HG03469 (cell line): ENCODE measurements at regions not wholly inside any gene's neighbourhood (a gene's known extent, or its start where the extent isn't known, plus 50 kb on each side); places are given as distances from the start of the nearest gene placed in this dataset.

Source experiments
- ATAC-seq: cut with Tn5 transposase; IDR thresholded peaks from one replicate; pipeline ENCODE4 v1.9.1; 2021; ENCODE audit warnings: mild to moderate bottlenecking, moderate library complexity, moderate number of reproducible peaks; ENCODE audit not compliant: unreplicated experiment

DNA sequence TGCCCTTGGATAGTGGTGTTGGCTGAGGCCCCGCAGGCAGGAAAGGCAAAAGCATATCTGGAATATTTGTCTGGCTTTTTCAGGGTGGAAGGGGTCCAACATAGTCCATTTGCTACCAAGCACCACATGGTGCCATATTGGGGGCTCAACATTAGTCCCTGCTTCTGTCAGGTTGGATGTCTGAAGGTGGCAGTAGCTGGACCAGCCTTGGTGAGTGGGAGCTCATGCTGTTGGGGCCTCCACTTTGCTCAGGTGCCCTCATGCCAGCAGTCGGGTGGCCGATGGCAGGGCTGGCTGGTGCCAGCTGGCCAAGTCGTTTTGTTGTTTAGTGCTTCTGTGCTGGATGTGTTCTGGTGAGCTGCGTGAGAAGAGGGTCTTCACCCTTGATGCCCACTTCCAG, 135.3 kb downstream of the PAPOLA start:
- ATAC-seq, result no peak

DNA sequence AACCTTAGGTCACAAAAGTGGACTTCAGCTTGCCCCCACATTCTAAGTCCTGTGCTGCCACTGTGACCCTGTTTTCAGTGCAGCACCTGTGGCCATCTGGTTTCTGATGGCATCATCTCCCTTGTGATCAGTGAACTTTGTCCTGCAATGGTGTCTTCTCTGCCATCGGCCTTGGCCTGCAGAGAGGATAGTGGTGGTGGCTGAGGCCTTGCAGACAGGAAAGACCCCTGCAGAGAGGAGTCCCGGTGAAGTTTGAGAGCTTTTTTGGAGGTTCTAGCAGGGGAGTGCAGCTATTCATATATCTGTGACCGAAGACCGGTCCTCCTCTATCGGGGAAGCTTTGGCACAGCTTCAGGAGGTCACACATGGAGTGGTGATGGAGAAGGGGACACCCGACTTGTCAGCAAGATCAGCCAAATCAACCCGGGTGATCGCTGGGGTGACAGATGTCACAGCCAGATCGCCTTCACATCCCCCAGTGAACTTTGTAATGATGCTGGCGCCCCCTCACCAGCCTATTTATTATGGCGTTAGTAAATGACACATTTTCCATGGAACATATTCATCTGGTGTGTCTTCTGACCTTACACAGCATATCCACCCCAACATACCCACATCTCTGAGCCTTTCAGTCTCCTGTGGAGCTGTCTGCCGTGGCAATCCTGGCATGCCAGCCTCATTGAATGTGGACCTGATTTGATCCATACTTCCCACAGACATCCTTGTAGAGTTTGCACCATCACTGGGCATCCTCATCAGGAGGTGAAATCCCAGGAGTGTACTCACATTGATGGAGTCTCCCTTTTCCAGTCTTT, 136.1 kb downstream of the PAPOLA start:
- no peak for ATAC-seq

DNA sequence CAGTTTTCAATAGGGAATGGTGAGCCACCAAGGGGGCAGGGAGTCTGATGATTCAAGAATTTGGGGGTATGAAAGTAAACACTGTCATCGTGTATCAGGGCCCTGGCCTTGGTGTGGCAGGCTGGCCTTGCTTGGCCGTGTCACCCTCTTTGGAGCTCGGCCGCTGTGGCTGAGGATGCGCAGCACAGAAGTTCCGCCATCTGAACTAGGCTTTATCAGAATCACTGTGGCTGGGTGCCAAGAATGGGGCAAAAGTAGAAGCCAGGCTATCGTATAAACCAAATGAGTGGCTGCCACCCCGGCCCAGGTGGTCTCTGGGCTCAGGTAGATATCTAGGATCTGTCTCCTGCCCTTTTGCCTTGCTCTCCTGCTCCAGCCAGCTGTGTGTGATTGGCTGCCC, 137.4 kb downstream of the PAPOLA start:
- ATAC-seq, result no peak

- no peak for ATAC-seq
Measured at GRCh38 chr14:96648506-96649326, 146.5 kb downstream of the PAPOLA start.

GRCh38 chr14:96649327-96649601, 147.1 kb downstream of the PAPOLA start:
- no peak for ATAC-seq

DNA sequence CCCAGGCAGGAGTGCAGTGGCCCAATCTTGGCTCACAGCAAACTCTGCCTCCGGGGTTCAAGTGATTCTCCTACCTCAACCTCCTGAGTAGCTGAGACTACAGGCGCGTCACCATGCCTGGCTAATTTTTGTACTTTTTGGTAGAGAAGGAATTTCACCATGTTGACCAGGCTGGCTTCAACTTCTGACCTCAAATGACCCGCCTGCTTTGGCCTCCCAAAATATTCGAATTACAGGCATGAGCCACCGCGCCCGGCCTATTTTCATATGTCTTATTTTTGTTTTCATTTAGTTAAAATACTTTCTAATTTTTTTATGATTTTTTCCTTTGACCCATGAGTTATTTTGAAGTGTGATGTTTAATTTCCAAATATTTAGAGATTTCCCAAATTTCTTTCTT, 143.6 kb upstream of the VRK1 start:
- no peak for ATAC-seq

DNA sequence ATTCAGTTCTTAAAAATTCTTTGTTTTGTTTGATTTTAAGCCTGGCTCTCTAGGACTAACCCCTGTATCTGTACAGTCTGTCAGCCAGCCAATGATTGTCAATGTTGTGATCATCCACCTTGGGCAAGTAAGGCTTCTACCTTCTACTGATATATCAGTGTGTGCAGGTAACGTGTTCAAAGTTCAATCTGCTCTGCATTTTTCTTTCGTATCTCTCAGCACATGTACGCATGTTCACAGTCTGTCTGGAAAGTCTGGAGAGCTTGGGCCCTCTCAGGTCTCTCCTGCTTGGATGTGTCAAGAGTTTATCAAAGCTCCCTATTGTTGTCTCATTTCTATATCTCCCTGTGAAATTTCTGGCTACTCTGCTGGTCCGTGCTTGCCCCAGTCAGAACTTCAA, 138.6 kb upstream of the VRK1 start:
- ATAC-seq, result no peak

- ATAC-seq, result no peak
Measured at GRCh38 chr14:96660123-96660522, 137.1 kb upstream of the VRK1 start.

DNA sequence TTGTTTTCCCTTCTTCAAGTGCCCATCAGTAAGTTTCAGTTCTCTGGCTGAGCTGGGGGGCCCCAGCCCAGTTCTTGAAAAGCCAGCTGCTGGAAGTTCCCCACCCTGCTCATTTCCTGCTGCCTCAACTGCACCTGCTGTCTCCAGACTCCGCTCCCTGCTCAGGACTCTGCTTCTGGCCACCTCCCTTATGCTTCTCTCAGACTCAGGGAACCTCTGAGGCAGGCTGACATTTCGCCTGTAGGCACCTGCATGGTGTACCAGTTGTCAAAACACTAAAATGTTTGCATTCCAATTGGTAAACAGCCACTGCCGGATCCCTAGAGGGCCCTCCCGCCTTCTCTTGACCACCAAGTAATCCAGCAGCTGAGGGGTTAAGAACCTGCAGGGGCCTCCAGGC, 136.5 kb upstream of the VRK1 start:
- no peak for ATAC-seq

DNA sequence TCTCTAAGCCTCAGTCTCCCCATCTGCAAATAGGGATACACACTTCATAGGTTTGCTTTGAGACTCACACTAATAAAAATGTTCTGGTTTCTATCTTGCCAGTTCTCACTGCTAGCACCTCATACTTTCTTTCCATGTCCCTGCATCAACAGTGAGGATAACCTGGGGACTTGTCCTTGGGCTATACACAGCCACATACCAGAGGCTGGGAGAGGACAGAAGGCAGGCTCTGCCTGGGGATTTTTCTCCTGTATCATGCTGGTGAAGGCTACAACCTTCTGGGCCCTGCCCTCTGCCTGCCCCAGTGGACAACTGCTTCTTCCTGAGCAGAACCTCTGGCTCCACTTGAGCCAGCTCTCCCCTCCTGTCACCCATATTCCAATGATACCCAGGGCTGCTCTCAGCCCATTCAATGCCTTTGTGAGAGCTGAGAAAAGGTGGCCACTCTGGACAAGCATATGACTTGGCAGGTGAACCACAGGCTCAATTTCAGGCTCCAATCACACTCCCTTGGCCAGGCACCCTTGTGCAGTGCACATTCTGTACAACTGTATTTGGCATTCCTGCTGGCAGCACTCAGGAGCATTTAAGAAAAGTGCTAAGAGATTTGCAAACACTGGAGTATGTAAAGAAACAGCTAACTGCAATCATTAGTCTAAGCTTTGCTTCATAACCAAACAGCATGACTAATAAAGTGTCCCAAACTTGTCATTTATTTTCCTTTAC, 135.8 kb upstream of the VRK1 start:
- ATAC-seq, result no peak

DNA sequence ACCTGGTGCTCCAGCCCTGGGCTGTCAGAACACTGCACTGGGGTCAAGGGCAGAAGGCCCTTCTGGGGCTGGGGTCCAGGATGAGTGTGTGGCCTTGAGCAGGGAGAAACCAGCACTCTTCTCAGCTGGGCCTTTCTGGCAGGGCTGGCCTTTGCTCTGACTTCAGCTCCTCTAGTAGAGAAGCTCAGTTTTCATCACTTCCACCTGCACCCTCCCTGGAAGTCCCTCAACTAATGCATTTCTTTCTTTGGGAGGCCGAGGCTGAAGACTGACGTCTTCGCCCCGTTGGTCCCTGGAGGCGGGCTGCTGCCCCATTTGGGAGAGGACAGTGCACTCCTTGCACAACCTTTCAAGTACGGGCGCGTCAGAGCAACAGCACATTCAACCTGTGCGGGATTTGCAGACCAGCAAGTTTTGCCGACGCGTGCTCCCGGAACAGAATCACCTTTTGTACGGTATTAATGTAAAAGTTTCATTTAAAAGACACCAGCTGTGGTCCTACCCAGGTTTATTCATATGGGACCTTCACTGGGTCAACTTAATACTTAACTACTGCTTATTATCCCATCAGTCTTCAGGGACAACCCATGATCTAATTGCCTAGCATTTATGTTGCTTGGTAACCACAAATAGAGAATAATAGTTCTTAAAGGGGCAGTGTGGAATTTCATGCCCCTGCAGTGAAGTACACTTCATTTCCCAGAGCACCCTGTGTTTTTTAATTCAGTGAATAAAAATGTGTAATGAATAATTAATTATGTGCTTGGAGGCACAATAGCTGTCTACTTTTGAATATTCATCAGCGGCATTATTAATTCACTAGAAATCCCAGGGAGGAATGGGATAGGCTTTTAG, 134.8 kb upstream of the VRK1 start:
- ATAC-seq, result no peak

- ATAC-seq, result no peak
Measured at GRCh38 chr14:96663076-96663475, 134.1 kb upstream of the VRK1 start.

DNA sequence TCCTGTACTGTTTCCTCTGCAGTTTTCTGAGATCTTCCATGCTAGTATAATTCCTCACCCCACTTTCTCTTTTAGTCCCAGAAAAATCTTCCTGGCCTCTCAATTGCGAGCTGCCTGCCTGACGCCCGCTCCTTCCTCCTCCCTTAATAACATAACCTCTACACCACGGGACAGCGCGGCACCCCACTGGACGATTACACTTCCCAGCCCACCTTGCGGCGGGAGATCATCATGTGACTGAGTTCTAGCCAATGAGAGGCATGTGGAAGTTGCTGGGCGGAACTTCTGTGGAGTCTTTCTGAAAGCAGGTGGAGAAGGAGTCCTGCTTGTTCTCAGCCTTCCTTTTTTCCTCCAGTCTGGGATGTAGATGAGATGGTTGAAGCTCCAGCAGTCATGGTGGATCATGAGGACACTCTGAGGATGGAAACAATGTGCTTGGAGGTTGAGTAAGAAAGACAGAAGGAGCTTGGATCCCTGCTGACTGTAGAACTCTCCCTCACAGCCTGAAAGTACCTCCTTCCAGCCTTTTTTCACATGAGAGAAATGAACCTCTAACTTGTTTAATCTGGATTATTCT, 133.6 kb upstream of the VRK1 start:
- ATAC-seq, result no peak

DNA sequence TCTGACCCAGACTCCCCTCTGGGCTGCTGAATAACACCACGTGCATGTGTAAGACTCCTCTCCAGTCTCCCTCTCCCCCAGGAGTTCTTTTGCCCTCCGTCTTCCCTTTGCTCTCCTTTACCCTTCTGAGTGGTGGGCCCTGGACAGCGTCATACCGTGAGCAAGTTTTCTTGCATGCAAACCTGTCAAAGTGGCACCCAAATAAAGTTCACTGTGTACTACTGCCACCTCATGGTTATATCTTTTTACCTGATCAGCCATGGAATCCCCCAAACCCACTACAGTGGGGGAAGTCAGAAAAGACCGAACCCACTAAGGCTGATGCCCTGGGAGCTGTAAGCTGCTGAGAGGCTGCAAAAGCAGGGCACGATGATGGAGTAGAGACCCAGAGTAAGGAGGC, 131.1 kb upstream of the VRK1 start:
- no peak for ATAC-seq

- no peak for ATAC-seq
Measured at GRCh38 chr14:96670391-96670790, 126.8 kb upstream of the VRK1 start.

- no peak for ATAC-seq
Measured at GRCh38 chr14:96671218-96671617, 126.0 kb upstream of the VRK1 start.

GRCh38 chr14:96673706-96674105, 123.5 kb upstream of the VRK1 start:
- no peak for ATAC-seq

GRCh38 chr14:96674121-96674520, 123.1 kb upstream of the VRK1 start:
- no peak for ATAC-seq

GRCh38 chr14:96676166-96676565, 121.0 kb upstream of the VRK1 start:
- no peak for ATAC-seq

DNA sequence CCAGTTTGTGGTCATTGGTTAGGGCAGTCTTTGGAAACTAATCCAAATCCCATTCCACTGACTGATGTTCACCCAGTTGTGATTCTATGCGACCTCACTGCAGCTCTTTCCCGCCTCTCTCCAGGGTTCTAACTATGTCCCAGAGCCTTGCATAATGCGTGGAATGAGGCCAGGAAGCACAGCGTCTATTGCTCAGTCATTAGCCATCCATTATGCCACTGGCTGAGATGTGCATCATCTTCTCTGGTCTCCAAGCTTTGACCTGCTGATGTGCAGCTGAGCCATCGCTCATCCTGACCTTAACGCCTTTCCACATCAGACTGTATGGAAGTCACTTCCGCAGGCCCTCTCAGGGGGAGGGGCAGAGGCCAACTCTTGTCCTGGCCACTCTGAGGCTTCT, 115.4 kb upstream of the VRK1 start:
- ATAC-seq, result no peak

- no peak for ATAC-seq
Measured at GRCh38 chr14:96682401-96682800, 114.8 kb upstream of the VRK1 start.
